MCF 10A (cell line): ENCODE measurements at regions not wholly inside any gene's neighbourhood (a gene's known extent, or its start where the extent isn't known, plus 50 kb on each side); places are given as distances from the start of the nearest gene placed in this dataset.

Experiments
- BruUV-seq: library from RNA; stranded (reverse); fragments of 400-500 nt; replicated peaks from 2 replicates; lab custom pipeline; 2021; lab: Mats Ljungman, UMichigan
- CTCF ChIA-PET: fragments of 300-600 bp; sonication (Branson Sonifier 250); formaldehyde crosslinking; extraction: SDS; loops from one replicate; lab custom pipeline; 2021; ENCODE audit warnings: antibody characterized with exemption, inconsistent platforms; lab: Yijun Ruan, JAX
- POLR2A ChIA-PET: fragments of 300-600, 350-650 bp; sonication (Branson Sonifier 250); formaldehyde crosslinking; extraction: SDS; loops from one replicate; lab custom pipeline; 2020; ENCODE audit warnings: antibody characterized with exemption, inconsistent platforms; lab: Yijun Ruan, JAX
- DNase-seq: peaks from one replicate; pipeline ENCODE4 v3.0.0-alpha.2; 2018; ENCODE audit not compliant: unreplicated experiment
- H3K27ac Mint-ChIP-seq: one replicate; pipeline ENCODE4 v1.8.0; 2022; ENCODE audit warnings: mild to moderate bottlenecking, low read depth, mixed read lengths; ENCODE audit not compliant: unreplicated experiment
- H3K27me3 Mint-ChIP-seq: one replicate; pipeline ENCODE4 v1.8.0; 2022; ENCODE audit warnings: mixed read lengths; ENCODE audit not compliant: insufficient read depth, unreplicated experiment
- H3K36me3 Mint-ChIP-seq: one replicate; pipeline ENCODE4 v1.8.0; 2022; ENCODE audit warnings: mild to moderate bottlenecking, moderate library complexity, mixed read lengths; ENCODE audit not compliant: insufficient read depth, unreplicated experiment
- H3K4me1 Mint-ChIP-seq: one replicate; pipeline ENCODE4 v1.8.0; 2022; ENCODE audit warnings: mixed read lengths; ENCODE audit not compliant: insufficient read depth, unreplicated experiment
- H3K4me3 Mint-ChIP-seq: one replicate; pipeline ENCODE4 v1.8.0; 2022; ENCODE audit warnings: mild to moderate bottlenecking, moderate library complexity, mixed read lengths; ENCODE audit not compliant: unreplicated experiment
- H3K9me3 Mint-ChIP-seq: one replicate; pipeline ENCODE4 v1.8.0; 2022; ENCODE audit warnings: mixed read lengths; ENCODE audit not compliant: unreplicated experiment
- CTCF ChIP-seq: fragments of 200-600 bp; IDR thresholded peaks from one replicate; pipeline ENCODE4 v1.8.0; 2022; ENCODE audit warnings: antibody characterized with exemption, mild to moderate bottlenecking; ENCODE audit not compliant: unreplicated experiment
- intact Hi-C: fragments of 100-400 bp; cut with micrococcal nuclease; formaldehyde crosslinking; loops from 2 replicates; pipeline ENCODE4 v1.14.1; 2022

GRCh38 chr1:29556657-29557056 is 320.3 kb downstream of the PTPRU start:
- no peaks in the 10 kb centered on the region for H3K9me3 Mint-ChIP-seq
- no peak for TF ChIP-seq CTCF
- no peak overlapping the region for H3K27ac Mint-ChIP-seq
- no TSS peak for BruUV-seq
- ChIA-PET POLR2A (no interaction called here), CTCF (no interaction called here)
- H3K36me3 Mint-ChIP-seq = no peaks in the 10 kb centered on the region
- H3K4me3 Mint-ChIP-seq = no peak overlapping the region
- H3K4me1 Mint-ChIP-seq = no peaks in the 10 kb centered on the region
- H3K27me3 Mint-ChIP-seq = no peaks in the 10 kb centered on the region
- no peak for DNase-seq
- intact Hi-C loops = no loop called here

GRCh38 chr1:29555043-29555620 is 318.8 kb downstream of the PTPRU start:
- Mint-ChIP-seq H3K27ac (no peak overlapping the region), H3K4me1 (no peaks in the 10 kb centered on the region), H3K36me3 (no peaks in the 10 kb centered on the region), H3K27me3 (no peaks in the 10 kb centered on the region), H3K9me3 (no peaks in the 10 kb centered on the region), H3K4me3 (no peak overlapping the region)
- no TSS peak for BruUV-seq
- POLR2A ChIA-PET = no interaction called here
- DNase-seq = no peak
- TF ChIP-seq CTCF = no peak
- CTCF ChIA-PET = no interaction called here
- intact Hi-C loops = no loop called here

- no peak for DNase-seq
- ChIA-PET CTCF (no interaction called here), POLR2A (no interaction called here)
- intact Hi-C loops = no loop called here
- no peaks in the 10 kb centered on the region for H3K9me3 Mint-ChIP-seq
- H3K27me3 Mint-ChIP-seq = no peaks in the 10 kb centered on the region
- TF ChIP-seq CTCF = no peak
- BruUV-seq = no TSS peak
- H3K27ac Mint-ChIP-seq = no peak overlapping the region
- no peaks in the 10 kb centered on the region for H3K36me3 Mint-ChIP-seq
- H3K4me3 Mint-ChIP-seq = no peak overlapping the region
- no peaks in the 10 kb centered on the region for H3K4me1 Mint-ChIP-seq
Measured at GRCh38 chr1:29554208-29554778, 318.0 kb downstream of the PTPRU start.

- Mint-ChIP-seq H3K4me3 (no peak overlapping the region), H3K27ac (no peak overlapping the region), H3K9me3 (no peaks in the 10 kb centered on the region), H3K27me3 (no peaks in the 10 kb centered on the region), H3K36me3 (no peaks in the 10 kb centered on the region), H3K4me1 (no peaks in the 10 kb centered on the region)
- ChIA-PET CTCF (interaction anchor here (0.6 kb wide), 1 partner anchor 67 kb away, joined by 5 read pairs; no protein-coding TSS in a partner anchor), POLR2A (interaction anchor here (0.7 kb wide), 1 partner anchor 1396 kb away, joined by 3 read pairs; no protein-coding TSS in a partner anchor)
- TF ChIP-seq CTCF = no peak
- BruUV-seq = no TSS peak
- intact Hi-C loops = no loop called here
- DNase-seq = no peak
Measured at GRCh38 chr1:29551123-29551936, 315.0 kb downstream of the PTPRU start.
